MM.1S (cell line): ENCODE measurements at regions not wholly inside any gene's neighbourhood (a gene's known extent, or its start where the extent isn't known, plus 50 kb on each side); places are given as distances from the start of the nearest gene placed in this dataset.
"Not testable (repeated sequence)": the region's sequence is repeated elsewhere in the genome, so short reads cannot be mapped to it uniquely, and the experiment has no call there.

Experiments
- EZH2 ChIP-seq: fragments of 300-600 bp; sonication (generic); optimal IDR thresholded peaks from 2 replicates; pipeline ENCODE3; 2017; ENCODE audit warnings: low read depth, mild to moderate bottlenecking, antibody characterized with exemption, low read length, mixed read lengths
- EZH2phosphoT487 ChIP-seq: fragments of 300-600 bp; sonication (generic); IDR thresholded peaks from 2 replicates; pipeline ENCODE4 v1.6.1; 2018; ENCODE audit warnings: antibody characterized with exemption, low read length
- TF ChIP-seq, protein P1 (sequence below): fragments of 300-600 bp; sonication (generic); IDR thresholded peaks from 2 replicates; pipeline ENCODE4 v1.5.1; 2016; ENCODE audit warnings: antibody characterized with exemption, low read length, mixed read lengths

DNA sequence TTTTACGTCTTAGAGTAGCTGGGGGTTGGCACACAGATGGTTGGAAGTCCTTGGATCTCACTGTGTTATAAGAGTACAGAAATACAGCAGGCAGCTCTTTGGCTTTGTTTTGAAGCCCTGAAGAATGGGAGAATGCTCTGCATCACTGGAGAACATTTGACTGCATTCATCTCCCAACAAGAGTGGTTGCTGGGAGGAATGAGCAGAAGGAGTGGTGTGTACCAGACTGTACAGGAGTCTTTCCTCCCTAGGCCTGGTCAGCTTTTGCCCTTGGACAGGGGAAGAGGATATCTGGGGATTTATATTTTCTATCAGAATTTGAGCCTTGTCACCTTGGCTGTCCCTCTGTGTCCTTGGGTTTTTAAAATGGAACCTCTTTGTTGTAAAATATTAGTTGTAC lies 70.5 kb upstream of the FAM72C start:
- TF ChIP-seq, protein P1, sequence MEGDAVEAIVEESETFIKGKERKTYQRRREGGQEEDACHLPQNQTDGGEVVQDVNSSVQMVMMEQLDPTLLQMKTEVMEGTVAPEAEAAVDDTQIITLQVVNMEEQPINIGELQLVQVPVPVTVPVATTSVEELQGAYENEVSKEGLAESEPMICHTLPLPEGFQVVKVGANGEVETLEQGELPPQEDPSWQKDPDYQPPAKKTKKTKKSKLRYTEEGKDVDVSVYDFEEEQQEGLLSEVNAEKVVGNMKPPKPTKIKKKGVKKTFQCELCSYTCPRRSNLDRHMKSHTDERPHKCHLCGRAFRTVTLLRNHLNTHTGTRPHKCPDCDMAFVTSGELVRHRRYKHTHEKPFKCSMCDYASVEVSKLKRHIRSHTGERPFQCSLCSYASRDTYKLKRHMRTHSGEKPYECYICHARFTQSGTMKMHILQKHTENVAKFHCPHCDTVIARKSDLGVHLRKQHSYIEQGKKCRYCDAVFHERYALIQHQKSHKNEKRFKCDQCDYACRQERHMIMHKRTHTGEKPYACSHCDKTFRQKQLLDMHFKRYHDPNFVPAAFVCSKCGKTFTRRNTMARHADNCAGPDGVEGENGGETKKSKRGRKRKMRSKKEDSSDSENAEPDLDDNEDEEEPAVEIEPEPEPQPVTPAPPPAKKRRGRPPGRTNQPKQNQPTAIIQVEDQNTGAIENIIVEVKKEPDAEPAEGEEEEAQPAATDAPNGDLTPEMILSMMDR: not testable (repeated sequence)
- TF ChIP-seq EZH2phosphoT487, EZH2: not testable (repeated sequence)
